Limb (tissue), 2 donors: ENCODE measurements at regions not wholly inside any gene's neighbourhood (a gene's known extent, or its start where the extent isn't known, plus 50 kb on each side); places are given as distances from the start of the nearest gene placed in this dataset.
A peak's percentile ranks its signal among the peaks of the same experiment; 100 is the strongest.
"Not testable (repeated sequence)": the region's sequence is repeated elsewhere in the genome, so short reads cannot be mapped to it uniquely, and the experiment has no call there.

Experiments used
- DNase-seq, 2 donors: peaks; one replicate each; pipeline ENCODE4 v3.0.0-alpha.2; 2016; ENCODE audit errors: extremely low spot score in 2 of 2

DNA sequence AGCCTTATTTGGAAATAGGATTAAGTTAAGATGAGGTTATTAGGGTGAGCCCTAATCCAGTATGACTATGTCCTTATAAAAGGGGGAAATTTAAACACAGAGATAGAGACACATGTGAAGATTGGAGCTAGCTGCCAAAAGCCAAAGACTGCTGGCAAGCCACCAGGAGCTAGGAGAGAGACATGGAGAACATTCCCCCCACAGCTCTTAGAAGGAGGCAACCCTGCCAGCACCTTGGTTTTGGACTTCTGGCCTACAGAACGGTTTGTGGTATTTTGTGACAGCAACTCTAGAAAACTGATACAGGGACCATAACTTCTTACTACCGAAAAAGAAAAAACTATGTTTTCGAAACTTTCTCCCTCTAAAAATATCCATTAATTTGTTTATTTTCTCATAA, 245.3 kb upstream of the RARB start:
- no peak for DNase-seq

DNA sequence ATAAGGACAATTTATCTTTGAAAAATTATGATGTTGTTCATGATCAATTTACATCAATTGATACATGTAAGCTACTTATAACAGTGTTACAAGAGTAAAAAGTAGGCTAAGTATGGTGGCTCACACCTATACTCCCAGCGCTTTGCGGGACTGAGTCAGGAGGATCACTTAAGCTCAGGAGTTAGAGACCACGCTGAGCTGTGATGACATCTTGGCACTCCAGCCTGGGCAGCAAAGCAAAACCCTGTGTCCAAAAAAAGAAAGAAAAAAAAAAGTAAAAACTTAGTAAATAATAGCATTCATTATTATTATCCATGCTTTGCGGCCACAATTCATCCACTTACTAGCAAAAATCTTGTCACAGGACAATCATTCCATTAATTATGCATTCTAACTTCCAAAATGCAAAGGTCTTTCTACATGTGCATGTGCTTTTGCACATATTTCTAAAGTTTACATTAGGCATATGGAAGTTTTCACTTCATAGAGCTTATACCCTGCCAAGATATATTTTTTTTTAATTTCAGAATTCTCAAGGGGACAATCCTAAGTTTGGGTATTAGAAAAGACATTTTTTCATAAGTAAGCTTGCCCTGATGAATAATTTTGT, 243.3 kb upstream of the RARB start:
- DNase-seq = no peak

DNA sequence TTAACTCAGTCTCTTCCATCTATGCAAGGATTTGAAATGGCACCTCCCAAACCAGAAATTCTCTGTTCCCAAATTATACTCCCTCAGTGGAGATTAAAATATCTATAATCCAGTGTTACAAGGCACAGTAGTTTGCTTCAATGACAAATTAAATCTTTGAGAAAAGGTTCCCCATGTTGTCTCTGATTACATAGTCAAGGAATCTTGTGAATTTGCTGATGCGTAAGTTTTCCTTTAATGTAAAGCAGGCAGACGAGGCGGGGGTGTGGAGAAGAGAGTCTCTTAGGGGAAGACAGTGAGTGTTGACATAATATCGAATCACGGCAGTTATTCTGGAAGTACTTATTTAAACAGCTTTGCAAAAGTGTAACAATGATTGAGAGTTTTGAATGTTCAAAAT, 236.4 kb upstream of the RARB start:
- DNase-seq = no peak

DNA sequence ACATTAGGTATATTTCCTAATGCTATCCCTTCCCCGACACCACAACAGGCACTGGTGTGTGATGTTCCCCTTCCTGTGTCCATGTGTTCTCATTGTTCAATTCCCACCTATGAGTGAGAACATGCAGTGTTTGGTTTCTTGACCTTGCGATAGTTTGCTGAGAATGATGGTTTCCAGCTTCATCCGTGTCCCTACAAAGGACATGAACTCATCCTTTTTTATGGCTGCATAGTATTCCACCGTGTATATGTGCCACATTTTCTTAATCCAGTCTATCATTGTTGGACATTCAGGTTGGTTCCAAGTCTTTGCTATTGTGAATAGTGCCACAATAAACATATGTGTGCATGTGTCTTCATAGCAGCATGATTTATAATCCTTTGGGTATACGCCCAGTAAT, 228.5 kb upstream of the RARB start:
- not testable (repeated sequence) for DNase-seq

DNA sequence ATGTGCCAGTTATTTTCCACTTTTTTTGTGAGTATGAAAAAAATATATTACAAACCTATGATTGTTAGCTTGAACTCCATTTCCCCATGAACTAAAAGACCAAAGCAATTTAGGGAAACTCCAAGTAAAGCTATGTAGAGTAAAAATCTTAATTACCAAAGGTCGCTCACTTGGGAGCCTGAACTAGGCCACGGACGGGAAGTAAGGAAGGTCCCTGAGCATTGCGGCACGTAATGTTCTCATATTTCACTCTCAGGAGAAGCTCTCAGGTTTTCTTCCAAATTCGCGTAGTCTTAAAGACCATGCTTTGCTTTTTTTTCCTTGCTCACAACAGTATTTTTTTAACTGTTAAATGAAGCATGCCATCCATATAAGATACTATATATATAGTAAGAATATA, 215.3 kb upstream of the RARB start:
- DNase-seq = no peak

DNA sequence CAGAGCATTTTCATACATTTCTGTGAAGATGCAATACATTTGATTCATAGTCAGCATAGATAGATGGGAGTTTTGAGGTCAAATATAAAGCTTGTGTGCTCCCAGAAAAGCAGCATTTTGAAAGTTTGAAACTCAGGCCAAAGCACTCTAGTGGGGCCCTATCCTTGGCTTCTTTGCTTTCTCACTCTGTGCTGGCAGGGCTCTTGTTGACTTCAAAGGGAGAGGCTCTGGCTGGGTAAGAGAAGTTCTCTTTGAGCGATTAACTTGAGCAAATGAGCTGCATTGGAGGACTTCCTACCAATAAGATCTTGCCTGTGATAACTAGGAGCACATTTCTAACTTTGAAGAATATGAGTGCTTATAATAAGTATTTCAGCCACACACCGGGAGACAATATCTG, 214.0 kb upstream of the RARB start:
- DNase-seq = peak in 1 of 2 donors; percentile 18

DNA sequence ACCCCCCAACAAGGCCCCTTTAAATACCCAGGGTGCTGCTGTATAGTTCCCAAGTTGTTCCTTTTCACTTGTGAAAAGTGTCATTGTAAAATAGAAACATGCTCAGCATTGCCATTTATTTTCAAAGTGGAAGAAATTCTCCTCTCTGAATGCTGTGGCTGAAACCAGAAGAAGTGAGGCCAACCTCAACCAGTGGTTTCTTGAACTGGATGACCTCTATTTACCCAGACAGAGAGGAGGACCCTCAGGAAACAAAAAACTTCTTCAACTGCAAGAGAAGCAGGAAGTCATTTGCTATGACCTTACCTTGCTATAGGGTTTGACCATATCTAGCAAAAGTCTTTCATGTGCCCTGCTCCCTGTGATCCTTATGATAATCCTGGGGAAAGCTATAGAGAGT, 209.7 kb upstream of the RARB start:
- no peak for DNase-seq

DNA sequence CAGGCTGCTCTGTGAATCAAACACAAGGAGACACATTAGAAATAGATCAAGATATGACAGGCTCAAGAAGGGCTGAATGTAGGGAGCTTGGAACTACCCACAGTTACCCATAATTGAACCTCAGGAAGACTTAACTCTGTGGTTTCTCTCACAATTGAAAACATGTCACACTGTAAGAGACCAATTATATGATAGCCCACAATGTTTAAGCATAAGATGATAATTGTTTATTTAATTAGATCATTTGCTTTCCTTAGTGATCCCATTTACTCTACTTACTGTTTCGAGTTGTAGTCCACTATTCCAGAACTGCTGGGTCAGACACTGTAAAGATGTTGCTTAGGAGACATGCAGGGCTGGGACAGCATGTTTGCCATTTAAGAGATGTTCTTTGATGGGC, 201.3 kb upstream of the RARB start:
- DNase-seq = no peak

DNA sequence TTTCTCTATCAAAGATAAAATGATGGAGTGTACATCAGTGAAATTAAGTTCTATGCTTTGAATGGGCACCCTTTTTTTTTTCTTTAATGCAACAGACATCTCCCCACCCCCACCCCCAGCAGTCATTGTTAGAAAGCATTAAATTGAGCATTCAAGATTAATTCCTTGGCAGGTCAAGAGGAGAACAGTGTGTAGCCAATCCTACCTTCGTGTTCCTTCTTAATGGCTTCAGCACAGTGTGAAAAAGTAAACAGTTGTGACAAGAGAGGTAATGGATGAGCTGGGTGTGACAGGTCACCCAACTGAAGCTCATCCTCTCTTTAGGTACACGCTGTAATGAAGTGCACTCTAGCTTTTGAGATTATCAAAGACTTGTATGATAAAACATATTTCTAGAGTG, 198.5 kb upstream of the RARB start:
- no peak for DNase-seq

DNA sequence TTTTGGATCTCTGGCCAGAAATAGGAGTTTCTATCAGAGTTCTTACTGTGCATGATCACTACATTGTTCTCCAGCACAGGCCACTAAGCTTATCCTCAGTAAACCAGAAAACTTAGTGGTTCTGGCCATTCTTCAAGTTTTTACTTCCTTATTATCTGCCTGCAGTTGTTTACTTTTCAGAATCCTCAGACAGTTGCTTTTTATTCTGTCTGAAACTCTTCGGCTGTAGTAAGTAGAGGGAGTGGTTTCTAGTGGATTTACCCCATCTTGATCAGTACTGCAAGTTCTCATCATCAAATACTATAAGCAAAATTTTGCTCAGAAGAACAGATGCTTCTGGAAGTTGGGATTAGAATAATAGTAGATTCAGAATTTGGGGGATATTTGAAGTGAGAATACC, 193.0 kb upstream of the RARB start:
- no peak for DNase-seq

DNA sequence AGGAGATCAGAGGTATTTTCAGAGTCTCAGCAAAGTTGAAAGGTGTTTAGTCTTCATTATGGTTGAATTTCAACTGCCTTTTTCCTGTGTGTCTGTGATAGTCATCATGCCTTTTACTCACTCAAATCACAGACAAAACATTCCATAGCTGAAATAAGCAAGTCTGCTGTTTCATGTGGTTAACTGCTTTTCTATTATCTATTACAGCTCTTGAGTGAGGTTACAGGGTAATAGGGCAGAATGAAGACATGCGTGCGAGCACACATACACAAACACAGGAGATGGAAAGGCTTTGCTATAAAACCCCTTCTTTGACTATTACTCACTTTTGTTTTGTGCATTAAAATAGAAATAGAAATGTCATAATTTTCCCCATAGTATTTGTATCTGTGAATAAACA, 192.6 kb upstream of the RARB start:
- no peak for DNase-seq

DNA sequence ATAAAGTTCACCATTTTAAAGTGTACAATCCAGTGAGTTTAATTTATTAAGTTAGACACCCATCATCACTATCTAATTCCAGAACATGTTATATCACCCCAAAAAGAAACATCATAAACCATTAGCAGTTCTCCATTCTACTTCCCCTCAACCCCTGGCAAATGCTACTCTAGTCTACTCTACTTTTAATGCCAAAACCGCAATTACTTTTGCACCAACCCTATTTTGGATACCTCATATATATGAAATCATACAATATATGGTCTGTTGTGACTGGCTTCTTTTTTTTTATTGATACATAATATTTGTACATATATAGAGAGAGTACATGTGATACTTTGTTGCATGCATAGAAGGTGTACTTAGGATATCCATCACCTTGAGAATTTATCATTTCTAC, 190.5 kb upstream of the RARB start:
- no peak for DNase-seq

DNA sequence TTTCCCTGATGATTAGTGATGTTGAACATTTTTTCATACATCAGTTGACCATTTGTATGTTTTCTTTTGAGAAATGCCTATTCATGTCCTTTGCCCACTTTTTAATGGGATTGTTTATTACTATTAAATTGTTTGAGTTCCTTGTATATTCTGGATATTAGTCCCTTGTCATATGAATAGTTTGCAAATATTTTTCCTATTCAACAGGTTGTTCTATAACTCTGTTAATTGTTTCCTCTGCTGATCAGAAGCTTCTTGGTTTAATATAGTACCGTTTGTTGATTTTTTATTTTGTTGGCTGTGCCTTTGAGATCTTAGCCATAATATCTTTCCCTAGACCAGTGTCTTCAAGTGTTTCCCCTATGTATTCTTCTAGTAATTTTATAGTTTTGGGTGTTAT, 189.0 kb upstream of the RARB start:
- no peak for DNase-seq

DNA sequence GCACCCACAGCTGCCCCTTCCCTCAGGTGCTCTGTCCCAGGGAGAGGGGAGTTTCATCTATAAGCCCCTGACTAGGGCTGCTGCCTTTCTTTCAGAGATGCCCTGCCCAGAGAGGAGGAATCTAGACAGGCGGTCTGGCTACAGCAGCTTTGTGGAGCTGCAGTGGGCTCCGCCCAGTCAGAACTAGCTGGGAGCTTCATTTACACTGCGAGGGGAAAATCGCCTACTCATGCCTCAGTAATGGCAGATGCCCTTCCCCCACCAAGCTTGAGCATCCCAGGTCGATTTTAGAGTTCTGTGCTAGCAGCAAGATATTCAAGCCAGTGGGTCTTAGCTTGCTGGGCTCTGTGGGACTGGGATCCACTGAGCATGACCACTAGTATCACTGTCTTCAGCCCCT, 181.2 kb upstream of the RARB start:
- DNase-seq = no peak

DNA sequence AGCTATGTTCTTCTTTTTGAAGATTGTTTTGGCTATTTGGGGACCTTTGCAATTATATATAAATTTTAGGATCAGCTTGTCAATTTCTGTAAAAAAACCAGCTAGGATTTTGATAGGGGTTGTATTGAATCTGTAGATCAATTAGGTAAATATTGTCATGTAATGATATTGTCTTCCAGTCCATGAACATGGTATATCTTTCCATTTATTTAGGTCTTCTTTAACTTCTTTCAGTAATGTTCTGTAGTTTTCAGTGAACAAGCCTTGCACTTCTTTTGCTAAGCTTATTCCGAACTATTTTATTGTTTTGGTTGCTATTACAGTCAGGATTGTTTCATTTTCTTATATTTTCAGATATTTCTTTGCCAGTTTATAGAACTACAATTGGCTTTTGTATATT, 175.8 kb upstream of the RARB start:
- DNase-seq = no peak

DNA sequence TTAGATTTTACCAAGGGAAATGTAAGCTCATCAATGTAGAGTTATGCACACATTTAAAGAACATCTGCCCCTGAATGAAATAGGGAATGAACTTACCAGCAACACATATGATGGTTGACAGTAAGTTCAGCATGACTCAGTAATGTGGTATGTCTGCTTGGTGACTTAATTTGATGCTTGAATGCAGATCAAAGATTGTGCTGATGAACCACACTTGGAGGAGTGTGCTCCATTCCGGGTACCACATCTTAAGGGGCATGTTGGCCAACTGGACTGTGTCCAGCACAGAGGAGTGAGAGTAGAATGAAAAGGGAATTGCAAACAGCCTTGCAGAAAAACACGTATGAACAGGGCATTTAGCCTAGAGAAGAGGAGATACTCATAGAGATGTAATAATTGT, 171.0 kb upstream of the RARB start:
- DNase-seq = peak in 1 of 2 donors; percentile 3

DNA sequence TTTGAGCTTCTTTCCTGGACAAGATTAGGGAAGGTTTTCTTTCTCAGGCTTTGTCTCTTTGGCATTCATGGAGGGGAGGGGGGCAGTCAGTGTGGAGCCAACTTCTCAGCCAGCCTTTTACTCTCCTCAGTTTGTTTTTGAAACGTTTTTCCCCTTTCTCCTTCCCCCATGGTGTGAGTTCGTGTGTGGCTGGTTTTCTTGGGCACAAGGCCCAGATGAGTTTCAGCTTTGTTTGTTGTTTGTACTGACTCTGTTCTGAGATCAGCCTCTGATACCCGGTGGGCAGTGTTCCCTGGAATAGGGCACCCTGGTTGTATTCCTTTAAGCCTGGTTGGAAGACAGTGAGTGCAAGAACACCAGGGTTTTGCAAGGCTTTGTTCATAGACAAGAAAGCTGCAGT, 168.2 kb upstream of the RARB start:
- peak in 1 of 2 donors; percentile 35 for DNase-seq

DNA sequence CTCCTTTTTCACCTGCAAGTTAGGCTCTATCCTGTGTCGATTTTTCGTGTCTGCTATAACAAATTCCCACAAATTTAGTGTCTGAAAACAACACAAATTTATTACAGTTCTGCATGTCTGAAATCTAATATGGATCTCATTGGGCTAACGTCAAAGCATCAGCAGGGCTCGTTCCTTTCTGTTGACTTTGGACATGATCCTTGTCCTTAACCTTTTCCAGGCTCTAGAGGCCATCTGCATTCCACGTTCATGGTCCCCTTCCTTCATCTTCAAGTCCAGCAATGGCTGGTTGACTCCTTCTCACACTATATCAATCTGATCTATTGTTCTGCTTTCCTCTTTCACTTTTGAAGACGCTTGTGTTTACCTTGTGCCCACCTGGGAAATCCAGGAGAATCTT, 165.7 kb upstream of the RARB start:
- no peak for DNase-seq

DNA sequence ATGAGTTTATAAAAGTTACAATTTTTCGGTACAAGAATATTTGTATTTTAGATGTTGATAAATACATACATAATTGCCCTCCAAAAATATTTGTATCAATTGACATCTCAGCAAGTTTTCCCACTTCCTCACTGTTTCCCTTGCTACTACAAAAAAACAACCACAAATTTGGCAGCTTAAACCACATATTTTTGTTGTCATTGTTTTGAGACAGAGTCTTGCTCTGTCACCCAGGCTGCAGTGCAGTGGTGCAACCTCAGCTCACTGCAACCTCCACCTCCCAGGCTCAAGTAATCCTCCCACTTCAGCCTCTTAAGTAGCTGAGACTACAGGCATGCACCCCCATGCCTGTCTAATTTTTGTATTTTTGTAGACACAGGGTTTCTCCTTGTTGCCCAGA, 162.8 kb upstream of the RARB start:
- no peak for DNase-seq

DNA sequence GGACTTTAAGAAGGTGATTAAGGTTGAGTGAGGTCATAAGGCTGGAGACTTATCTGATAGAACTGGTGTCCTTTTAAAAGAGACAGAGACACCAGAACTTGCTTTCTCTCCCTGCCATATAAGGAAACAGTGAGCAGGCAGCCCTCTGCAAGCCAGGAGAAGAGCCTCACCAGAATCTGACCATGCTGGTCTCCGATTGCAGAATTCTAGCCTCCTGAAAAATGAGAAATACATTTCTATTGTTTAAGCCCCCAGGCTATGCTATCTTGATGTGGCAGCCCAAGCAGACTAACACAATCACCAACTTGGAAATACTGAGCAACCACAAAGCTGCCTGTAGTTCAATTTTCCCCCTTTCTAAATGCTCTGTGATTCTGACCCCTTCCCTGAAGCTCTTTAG, 161.4 kb upstream of the RARB start:
- no peak for DNase-seq

DNA sequence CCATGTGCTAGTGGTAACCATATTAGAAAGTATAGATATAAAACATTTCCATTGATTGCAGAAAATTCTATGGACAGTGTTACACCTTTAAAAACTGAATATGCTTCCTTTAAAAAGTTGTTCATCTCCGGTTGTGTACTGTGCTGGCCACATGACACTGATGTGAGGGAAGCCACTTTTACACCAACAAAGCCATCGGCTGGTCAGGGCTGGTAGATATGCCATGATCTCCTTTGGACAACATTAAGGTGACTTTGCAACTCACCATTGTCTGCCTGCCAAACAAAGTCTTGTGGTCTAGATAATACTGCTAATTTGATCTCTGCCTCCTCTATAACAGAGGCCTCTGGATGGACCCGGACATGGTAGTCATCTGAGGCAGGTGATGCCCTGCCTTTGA, 156.0 kb upstream of the RARB start:
- DNase-seq = no peak

DNA sequence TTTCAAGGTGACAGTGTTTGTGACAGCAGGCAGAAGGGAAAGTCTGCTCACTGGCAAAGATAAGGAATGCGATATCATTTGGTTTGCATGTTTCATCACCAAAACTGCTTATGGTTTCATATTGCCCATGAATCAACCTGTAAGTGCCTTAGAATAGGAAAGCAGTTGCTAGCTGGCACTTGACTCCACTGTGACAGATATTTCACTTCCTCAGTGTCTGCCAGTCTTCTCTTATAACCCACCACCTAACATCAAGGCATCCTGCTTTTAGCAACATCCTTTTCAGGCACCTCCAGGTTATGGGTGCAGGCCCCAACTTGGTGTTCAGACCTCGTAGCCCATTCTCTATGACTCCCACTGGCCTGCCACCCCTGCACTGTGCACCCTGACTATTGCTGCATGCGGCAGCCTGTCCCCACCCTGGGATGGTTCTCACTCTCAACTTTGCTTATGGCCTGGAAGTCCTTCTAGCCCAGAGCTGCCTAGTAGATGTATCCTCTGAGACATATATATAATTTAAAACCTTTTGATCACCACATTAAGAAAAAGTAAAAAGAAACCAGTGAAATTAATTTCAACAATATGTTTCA, 154.4 kb upstream of the RARB start:
- DNase-seq = no peak

DNA sequence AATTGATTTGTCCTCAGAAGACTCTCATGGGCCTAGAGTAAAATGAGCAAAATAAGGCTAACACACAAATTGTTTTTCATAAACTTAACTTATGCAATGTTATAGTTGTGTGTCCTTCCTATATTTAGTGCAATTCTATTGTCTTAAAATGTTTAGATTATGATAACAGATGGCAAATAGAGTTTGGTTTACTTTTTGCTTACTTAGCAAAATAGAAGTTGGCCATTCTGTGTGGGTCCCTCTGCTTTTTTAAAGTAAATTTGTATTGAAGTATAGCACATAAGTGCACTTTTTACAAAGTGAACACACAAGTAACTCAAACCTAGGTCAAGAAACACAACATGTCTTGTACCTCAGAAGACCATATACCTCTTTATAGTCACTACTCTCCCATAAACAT, 150.6 kb upstream of the RARB start:
- no peak for DNase-seq
